Natural killer cell (primary cell): ENCODE measurements at regions not wholly inside any gene's neighbourhood (a gene's known extent, or its start where the extent isn't known, plus 50 kb on each side); places are given as distances from the start of the nearest gene placed in this dataset.

Source experiments
- ATAC-seq, 3 donors: fragments of 150-1000 bp in 2 of 3; fragments of 200-7000 bp in 1 of 3; cut with Tn5 transposase; 1 replicate in 1 of 3; 2 replicates in 2 of 3; pipeline ENCODE4 v1.10.0; 2021; ENCODE audit warnings: mild to moderate bottlenecking in 2 of 3, moderate library complexity in 2 of 3
- DNase-seq, 2 donors: peaks; one replicate each; pipeline versions ENCODE4 v3.0.0 to v3.0.0-alpha.2; 2013 to 2021; ENCODE audit warnings: mixed read lengths in 1 of 2
- H3K27ac ChIP-seq: one replicate; pipeline ENCODE4 v1.5.1; 2013; ENCODE audit warnings: mild to moderate bottlenecking, low read length
- H3K27me3 ChIP-seq: one replicate; pipeline ENCODE4 v1.6.1; 2013; ENCODE audit warnings: low read length; ENCODE audit not compliant: control insufficient read depth, insufficient read depth
- H3K36me3 ChIP-seq: one replicate; pipeline ENCODE4 v1.6.1; 2013; ENCODE audit warnings: low read length; ENCODE audit not compliant: control insufficient read depth, insufficient read depth
- H3K4me1 ChIP-seq: one replicate; pipeline ENCODE4 v1.6.1; 2013; ENCODE audit warnings: low read length; ENCODE audit not compliant: control insufficient read depth, insufficient read depth
- H3K4me3 ChIP-seq: one replicate; pipeline ENCODE4 v1.5.1; 2013; ENCODE audit warnings: low read length
- H3K9me3 ChIP-seq: one replicate; pipeline ENCODE4 v1.6.1; 2013; ENCODE audit warnings: low read length; ENCODE audit not compliant: control insufficient read depth, insufficient read depth
- H3K27ac Mint-ChIP-seq, 2 donors: one replicate each; pipeline ENCODE4 v1.8.0; 2022; ENCODE audit warnings: mild to moderate bottlenecking in 2 of 2, mixed read lengths in 2 of 2, moderate library complexity in 1 of 2
- H3K27me3 Mint-ChIP-seq, 2 donors: one replicate each; pipeline ENCODE4 v1.8.0; 2022; ENCODE audit warnings: low read depth in 2 of 2, mixed read lengths in 2 of 2
- H3K36me3 Mint-ChIP-seq: one replicate; pipeline ENCODE4 v1.8.0; 2022; ENCODE audit warnings: mixed read lengths
- H3K4me1 Mint-ChIP-seq, 2 donors: one replicate each; pipeline ENCODE4 v1.8.0; 2022; ENCODE audit warnings: mixed read lengths in 2 of 2
- H3K4me3 Mint-ChIP-seq: one replicate; pipeline ENCODE4 v1.8.0; 2022; ENCODE audit warnings: mild to moderate bottlenecking, moderate library complexity, mixed read lengths
- H3K9me3 Mint-ChIP-seq, 2 donors: one replicate each; pipeline ENCODE4 v1.8.0; 2022; ENCODE audit warnings: mixed read lengths in 2 of 2
- WGBS: methylation state at CpG from one replicate; pipeline ENCODE4 v1.1.7; 2013; ENCODE audit warnings: missing lambda C conversion rate; ENCODE audit not compliant: insufficient coverage; 5-methylcytosine and 5-hydroxymethylcytosine counted together
- intact Hi-C: fragments of 100-400 bp; cut with micrococcal nuclease; formaldehyde crosslinking; loops from one replicate; pipeline ENCODE4 v1.14.2; 2022
- TF ChIP-seq, protein P1 (sequence below): fragments of 200-600 bp; IDR thresholded peaks from one replicate; pipeline ENCODE4 v1.8.0; 2022; ENCODE audit warnings: antibody characterized with exemption

DNA sequence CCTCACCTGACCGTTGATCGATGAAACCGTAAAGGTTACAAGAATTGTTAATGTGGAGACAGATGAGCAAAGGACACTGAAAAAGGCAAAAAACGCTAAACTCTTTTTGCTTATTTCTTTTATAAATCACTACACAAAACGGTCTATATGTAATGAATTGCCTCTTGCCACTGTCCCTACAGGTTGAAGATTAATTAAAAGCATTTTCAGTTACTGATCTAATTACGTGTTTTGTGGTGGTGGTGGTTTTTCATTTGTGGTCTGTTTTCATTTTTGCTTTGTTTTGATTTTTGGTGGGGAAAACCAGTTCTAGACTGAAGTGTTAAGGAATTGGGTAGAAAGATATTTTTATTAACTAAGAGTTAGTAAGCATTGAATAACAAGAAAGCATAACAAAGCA is 299.2 kb upstream of the LRRN1 start:
- Mint-ChIP-seq H3K9me3 (peaks cover 0 to 2% of the 10 kb centered on the region in 2 donors), H3K36me3 (no peaks in the 10 kb centered on the region), H3K4me1 (peaks cover 0 to 5% of the 10 kb centered on the region in 2 donors), H3K27me3 (peaks cover 0 to 7% of the 10 kb centered on the region in 2 donors), H3K27ac (no peak overlapping the region), H3K4me3 (no peak overlapping the region)
- Histone ChIP-seq H3K4me1 (no peaks in the 10 kb centered on the region), H3K27me3 (no peaks in the 10 kb centered on the region), H3K4me3 (no peak overlapping the region), H3K9me3 (no peaks in the 10 kb centered on the region), H3K27ac (no peak overlapping the region), H3K36me3 (no peaks in the 10 kb centered on the region)
- DNase-seq (no peak), ATAC-seq (no peak)
- intact Hi-C loops: no loop called here
- TF ChIP-seq, protein P1, sequence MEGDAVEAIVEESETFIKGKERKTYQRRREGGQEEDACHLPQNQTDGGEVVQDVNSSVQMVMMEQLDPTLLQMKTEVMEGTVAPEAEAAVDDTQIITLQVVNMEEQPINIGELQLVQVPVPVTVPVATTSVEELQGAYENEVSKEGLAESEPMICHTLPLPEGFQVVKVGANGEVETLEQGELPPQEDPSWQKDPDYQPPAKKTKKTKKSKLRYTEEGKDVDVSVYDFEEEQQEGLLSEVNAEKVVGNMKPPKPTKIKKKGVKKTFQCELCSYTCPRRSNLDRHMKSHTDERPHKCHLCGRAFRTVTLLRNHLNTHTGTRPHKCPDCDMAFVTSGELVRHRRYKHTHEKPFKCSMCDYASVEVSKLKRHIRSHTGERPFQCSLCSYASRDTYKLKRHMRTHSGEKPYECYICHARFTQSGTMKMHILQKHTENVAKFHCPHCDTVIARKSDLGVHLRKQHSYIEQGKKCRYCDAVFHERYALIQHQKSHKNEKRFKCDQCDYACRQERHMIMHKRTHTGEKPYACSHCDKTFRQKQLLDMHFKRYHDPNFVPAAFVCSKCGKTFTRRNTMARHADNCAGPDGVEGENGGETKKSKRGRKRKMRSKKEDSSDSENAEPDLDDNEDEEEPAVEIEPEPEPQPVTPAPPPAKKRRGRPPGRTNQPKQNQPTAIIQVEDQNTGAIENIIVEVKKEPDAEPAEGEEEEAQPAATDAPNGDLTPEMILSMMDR: no peak
- WGBS: 82% methylated on average over 5 of the region's 6 CpGs

DNA sequence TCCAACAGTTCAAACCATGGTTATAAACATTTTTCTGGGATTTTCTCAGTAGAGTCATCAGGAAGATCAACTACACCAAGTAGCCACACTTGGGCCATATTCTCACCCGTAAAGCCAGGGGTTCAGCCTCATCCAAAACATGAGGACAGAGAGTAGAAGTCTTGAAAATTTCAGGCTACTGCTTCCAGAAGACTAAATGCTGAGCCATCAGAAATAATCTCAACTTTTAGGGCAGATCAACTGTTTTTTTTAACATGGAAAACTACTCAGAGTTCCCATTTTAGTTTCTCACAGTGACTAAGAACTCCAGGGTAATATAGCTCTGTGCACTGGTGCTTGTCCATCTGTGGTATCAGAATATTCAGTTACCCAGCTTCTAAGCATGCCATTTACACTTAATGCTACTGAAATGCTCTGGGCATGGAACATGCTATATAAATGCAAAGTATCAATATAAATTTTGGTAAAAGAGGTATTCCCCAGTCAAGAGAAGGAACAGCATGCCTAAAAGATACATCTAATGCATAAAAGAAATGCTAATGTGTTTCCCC is 300.1 kb upstream of the LRRN1 start:
- intact Hi-C loops: no loop called here
- 100% methylated on average over 1 of the region's 1 CpG for WGBS
- Histone ChIP-seq H3K4me1 (no peaks in the 10 kb centered on the region), H3K27me3 (no peaks in the 10 kb centered on the region), H3K36me3 (no peaks in the 10 kb centered on the region), H3K27ac (no peak overlapping the region), H3K9me3 (no peaks in the 10 kb centered on the region), H3K4me3 (no peak overlapping the region)
- no peak overlapping the region for H3K4me3 Mint-ChIP-seq
- peaks cover 0 to 7% of the 10 kb centered on the region in 2 donors for H3K27me3 Mint-ChIP-seq
- H3K27ac Mint-ChIP-seq: no peak overlapping the region
- TF ChIP-seq, protein P1: no peak
- ATAC-seq (no peak), DNase-seq (no peak)
- H3K9me3 Mint-ChIP-seq: peaks cover 0 to 2% of the 10 kb centered on the region in 2 donors
- H3K4me1 Mint-ChIP-seq: peaks cover 0 to 5% of the 10 kb centered on the region in 2 donors
- no peaks in the 10 kb centered on the region for H3K36me3 Mint-ChIP-seq

DNA sequence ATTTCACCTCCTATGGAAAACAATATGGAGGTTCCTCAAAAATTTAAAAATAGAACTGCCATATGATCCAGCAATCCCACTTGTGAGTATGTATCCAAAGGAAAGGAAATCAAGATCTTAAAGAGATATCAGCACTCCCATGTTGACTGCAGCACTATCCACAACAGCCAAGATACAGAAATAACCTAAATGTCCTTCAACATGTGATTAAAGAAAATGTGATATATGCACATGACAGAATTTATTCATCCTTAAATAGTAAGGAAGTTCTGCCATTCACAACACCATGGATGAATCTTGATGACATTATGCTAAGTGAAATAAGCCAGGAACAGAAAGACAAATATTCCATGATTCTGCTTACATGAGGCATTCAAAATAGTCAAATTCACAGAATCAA is 303.6 kb upstream of the LRRN1 start:
- H3K27me3 Mint-ChIP-seq: peaks cover 0 to 2% of the 10 kb centered on the region in 2 donors
- Histone ChIP-seq H3K27me3 (no peaks in the 10 kb centered on the region), H3K36me3 (no peaks in the 10 kb centered on the region), H3K27ac (no peak overlapping the region), H3K4me3 (no peak overlapping the region), H3K9me3 (no peaks in the 10 kb centered on the region), H3K4me1 (no peaks in the 10 kb centered on the region)
- no peak for ATAC-seq
- no peak for DNase-seq
- intact Hi-C loops: no loop called here
- peaks cover 0 to 5% of the 10 kb centered on the region in 2 donors for H3K4me1 Mint-ChIP-seq
- no peak overlapping the region for H3K27ac Mint-ChIP-seq
- H3K9me3 Mint-ChIP-seq: peaks cover 7 to 13% of the 10 kb centered on the region in 2 donors
- peaks cover 18% of the 10 kb centered on the region for H3K36me3 Mint-ChIP-seq
- H3K4me3 Mint-ChIP-seq: no peak overlapping the region
- TF ChIP-seq, protein P1: no peak

DNA sequence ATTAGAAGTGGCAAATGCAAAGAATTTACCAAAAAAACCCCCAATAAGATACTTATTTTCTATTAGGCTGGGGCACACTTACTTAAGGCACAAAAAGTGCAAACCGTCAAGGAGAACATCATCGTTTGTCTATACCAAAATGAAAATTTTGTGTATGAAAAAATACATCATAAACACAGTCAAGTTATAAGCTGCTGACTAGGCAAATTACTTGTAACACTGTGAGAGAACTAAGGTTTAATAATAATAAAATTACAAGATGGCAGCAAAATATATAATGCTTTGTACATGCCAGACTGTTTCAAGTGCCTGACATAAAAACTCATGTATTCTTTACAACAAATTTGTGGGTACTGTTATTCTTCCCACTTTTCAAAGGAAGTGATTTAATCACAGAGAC is 297.2 kb upstream of the CRBN start:
- TF ChIP-seq, protein P1: no peak
- H3K27ac ChIP-seq: no peak overlapping the region
- H3K36me3 ChIP-seq: no peaks in the 10 kb centered on the region
- WGBS: no CpG with 5 or more reads among the region's 2 CpGs
- no peaks in the 10 kb centered on the region for H3K36me3 Mint-ChIP-seq
- H3K4me1 Mint-ChIP-seq: no peaks in the 10 kb centered on the region
- H3K27ac Mint-ChIP-seq: no peak overlapping the region
- no peak overlapping the region for H3K4me3 ChIP-seq
- peaks cover 0 to 2% of the 10 kb centered on the region in 2 donors for H3K9me3 Mint-ChIP-seq
- ATAC-seq (no peak), DNase-seq (no peak)
- no peaks in the 10 kb centered on the region for H3K9me3 ChIP-seq
- H3K4me3 Mint-ChIP-seq: no peak overlapping the region
- H3K27me3 Mint-ChIP-seq: no peaks in the 10 kb centered on the region
- intact Hi-C loops: no loop called here
- H3K27me3 ChIP-seq: no peaks in the 10 kb centered on the region
- H3K4me1 ChIP-seq: no peaks in the 10 kb centered on the region
